ENCODE measurements at regions not wholly inside any gene's neighbourhood (a gene's known extent, or its start where the extent isn't known, plus 50 kb on each side); places are given as distances from the start of the nearest gene placed in this dataset.
"Not testable (repeated sequence)": the region's sequence is repeated elsewhere in the genome, so short reads cannot be mapped to it uniquely, and the experiment has no call there.

DNA sequence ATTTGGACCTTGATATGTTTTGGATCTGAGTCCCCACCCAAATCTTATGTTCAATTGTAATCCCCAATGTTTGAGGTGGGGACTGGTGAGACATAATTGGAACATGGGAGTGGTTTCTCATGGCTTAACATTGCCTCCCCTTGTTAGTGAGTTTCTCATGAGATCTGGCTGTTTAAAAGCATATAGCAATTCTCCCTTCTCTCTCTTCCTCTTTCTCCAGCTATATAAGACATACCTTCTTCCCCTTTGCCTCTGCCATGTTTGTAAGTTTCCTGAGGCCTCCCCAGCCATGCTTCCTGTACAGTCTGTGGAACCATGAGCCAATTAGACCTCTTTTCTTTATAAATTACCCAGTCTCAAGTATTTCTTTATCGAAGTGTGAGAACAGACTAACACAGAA, 692.4 kb downstream of the KCNT2 start:
- no peak for DNase-seq

DNA sequence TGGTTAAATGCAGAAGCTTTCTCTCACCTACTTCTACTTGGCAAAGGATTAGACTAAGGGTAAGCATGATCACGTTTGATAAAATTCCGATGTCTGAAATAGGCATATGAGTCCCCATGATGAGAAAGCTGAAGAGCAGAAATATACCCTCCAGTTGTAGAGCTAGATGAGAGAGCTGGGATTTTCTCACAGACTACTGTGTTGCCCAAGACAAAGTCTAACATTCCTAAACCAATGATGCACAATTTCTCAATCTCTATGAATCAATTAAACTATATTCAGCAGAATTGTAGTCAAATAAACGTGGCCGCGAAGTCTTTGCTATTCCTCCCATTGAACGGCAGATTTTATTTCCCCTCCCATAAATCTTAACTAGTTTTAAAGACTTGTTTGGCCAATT, 699.2 kb downstream of the KCNT2 start:
- no peak for DNase-seq

DNA sequence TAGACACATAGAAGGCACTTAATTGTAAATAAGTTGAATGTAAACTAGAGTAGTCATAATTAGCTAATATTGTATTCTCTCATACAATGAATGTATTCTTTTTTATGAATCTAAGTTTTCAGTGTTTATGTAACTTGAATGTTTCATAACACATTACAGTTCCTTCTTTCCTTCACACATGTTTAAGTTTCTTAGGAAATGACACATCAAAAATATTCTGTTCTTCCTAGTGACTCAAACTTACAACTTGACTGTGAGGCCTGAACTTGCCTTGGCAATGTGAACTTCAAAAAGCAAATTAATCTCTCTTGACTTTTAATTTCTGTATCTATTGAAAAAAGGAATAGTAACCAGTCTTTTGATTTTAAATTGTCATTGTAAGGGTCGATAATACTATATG, 700.1 kb downstream of the KCNT2 start:
- peak; percentile 9 for DNase-seq

DNA sequence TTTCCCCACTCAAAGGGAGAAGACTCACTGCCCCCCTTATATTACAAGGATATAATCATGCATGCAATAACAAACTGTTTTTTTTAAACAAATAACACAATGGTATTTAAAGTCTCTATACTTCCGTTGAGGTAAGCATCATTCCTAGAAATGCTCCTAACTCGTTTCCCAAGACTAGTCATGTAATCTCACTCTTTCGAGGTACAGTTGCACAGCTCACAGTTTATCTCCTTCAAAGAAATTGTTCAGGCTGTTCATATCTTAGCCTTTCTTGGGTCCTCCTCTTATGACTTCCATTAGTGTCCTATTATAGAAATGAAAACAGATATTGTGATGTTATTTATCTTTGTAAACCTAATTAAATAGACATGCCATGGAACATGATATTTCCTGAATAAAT, 705.0 kb downstream of the KCNT2 start:
- DNase-seq, result no peak

DNA sequence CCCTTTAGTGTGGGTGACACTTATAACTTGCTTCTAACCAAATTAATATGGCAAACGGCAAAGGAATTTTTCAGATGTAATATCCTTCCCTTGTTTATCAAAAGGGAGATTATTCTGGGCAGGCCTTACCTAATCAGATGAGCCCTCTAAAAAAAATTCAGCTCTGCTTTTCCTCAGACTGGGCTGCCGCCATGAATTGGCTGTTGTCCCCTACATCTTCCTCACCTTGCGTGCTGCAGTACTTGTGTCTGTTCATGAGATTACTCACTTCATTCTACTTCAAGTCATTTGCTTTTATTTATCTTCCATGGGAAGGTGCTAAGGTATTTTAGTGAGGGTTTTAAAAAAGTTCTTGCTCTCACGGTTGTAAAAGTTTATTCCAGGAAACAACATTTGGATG, 705.5 kb downstream of the KCNT2 start:
- DNase-seq, result no peak

DNA sequence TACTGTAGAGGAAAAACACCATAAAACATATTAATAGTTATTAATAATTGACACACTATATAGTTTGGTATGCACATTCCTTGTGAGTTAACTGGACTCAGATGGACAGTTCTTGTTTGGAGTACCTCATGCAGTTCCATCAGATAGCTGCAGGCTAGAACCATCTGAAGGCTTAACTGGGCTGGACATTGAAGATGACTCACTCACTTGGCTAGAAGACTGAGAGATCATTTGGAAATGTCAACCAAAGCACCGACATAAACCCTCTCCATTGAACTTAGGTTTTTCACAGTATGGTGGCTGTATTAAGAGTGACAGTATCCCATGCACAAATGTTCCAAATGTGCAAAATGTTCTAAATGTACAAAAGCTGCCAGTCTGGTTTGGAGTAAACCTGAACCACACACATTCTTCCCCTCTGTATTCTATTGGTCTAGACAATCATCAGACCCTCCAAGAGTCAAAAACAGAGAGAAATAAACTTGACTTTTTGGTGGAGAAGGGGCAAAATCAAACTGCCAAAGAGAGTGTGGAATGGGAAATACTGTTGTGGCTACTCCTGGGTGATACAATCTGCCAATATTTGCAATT, 708.4 kb downstream of the KCNT2 start:
- peak; percentile 73 for DNase-seq

DNA sequence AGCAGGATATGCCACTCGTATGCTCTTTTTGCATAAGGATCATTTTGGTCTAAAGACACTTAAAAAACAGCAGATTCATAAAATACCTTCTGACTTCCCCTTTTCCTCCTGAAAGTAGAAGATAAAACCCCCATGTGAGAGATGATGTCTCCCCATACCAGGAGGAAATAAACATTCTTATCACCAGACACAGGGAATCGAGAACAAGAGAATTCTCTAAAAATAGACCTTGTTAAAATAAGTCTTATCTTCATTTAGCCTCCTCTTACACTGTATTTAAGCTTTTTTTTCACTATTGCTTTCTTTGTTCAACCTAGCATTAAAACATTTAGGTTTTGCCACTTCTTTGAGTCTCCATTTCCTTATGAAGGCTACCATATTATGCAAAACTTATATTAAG, 709.3 kb downstream of the KCNT2 start:
- no peak for DNase-seq

DNA sequence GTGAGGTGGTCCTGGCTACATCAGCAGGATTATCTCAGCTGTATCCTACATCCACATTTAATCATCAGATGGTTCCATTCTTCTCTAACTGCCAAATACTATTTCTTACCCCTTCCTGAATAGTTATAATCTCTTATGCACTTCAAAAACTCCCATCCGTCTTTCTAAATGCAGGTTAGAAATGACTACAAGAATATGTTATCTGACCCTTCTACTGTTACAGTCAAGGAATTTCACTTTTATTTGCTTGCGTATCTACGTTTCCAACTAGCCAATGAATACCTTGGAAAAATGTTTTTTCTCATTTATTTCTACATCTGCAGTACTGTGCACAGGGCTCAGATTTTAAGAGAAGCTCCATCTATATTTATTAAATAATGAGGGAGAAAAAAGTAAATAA, 709.9 kb downstream of the KCNT2 start:
- no peak for DNase-seq

DNA sequence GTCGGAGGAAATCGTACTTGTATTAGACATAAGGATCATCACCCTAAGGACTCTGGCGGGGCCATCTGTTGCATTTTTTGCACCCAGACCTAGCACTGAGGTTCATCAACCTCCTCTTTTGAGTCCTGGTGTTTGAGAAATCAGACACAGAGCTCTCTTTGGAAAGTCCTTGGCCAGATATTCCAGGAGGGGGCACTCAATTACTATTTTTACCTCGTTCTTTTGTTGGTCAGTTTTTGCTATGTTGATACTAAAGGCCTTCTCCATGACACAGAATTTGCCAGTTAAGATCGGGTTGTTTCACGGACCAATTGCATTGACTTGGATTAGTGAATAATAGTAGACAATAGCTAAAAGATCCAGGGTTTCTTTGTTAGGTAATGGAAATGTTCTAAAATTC, 711.2 kb downstream of the KCNT2 start:
- DNase-seq, result no peak

DNA sequence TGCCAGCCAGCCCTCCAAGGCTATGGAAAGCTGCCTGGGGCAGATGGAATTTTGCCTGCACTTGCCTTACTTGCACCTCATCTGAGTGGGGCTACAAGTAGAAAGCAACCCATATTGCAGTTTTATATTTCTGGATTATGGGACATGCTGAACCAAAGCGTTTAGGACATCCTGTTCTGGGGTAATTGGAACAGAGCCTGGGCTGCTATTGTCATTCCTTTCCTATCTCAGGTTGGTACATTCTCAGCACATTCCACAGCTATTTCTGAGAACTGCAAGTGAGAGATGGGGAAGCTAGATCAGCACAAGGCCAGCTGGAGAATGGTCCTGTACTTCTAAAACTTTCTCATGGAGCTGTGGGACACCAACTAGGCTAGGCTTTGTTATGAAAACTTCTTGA, 713.8 kb downstream of the KCNT2 start:
- peak; percentile 3 for DNase-seq

DNA sequence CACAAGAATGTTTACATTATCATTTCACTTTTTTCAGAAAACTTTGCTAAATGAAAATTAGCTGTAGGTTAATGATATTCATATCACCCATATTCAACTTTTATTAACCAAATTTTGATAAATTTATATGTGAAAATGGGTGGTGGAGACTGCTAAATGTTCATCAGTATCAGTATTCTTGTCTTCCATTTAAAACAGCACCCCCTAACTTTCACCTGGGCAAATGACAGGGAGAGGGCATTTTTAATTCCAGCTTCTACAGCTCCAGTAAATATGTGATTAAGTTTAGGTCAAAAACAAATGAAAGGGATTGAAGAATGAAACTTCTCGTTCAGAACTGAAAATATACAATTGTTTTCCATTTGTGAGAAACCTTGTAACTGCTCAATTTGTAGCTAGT, 722.2 kb downstream of the KCNT2 start:
- no peak for DNase-seq

DNA sequence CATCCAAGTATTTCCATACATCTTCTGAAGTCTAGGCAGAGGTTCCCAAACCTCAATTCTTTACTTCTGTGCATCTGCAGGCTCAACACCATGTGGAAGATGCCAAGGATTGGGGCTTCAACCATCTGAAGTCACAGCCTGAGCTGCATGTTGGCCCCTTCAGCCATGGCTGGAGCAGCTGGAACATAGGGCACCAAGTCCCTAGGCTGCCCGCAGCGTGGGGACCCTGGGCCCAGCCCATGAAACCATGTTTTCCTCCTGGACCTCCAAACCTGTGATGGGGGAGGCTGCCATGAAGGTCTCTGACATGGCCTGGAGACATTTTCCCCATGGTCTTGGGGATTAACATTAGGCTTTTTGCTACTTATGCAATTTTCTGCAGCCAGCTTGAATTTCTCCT, 729.8 kb downstream of the KCNT2 start:
- DNase-seq, result no peak

DNA sequence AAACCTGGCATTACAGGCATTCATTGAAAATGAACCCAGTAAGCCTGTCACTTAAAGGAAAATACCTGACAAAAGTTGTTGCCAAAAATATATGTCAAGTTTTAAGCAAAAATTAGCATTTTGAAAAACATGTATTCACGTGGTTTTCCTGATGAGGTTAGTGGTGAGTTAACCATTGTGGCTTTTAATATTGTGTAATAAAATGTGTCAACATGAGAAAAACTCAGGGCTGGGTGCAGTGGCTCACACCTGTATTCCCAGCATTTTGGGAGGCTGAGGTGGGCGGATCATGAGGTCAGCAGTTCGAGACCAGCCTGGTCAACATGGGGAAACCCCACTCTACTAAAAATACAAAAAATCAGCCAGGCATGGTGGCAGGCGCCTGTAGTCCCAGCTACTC, 731.4 kb downstream of the KCNT2 start:
- no peak for DNase-seq

DNA sequence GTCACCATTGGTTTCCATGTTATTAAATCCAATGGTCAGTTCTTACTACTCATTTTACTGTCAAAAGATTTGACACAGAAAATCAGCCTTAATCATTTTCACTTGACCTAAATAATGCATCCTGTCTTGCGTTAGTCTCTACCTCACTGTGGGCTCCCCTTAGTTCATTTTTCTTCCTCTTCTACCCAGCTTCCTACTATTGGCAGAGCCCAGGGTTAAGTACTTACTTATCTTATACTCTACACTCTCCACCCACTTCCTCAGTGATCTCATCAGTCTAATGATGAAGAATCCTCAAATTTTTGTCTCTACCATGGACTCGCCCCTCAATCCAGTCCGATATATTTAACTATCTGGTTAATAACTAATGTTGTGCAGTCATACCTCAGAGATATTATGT, 735.9 kb downstream of the KCNT2 start:
- DNase-seq, result no peak

DNA sequence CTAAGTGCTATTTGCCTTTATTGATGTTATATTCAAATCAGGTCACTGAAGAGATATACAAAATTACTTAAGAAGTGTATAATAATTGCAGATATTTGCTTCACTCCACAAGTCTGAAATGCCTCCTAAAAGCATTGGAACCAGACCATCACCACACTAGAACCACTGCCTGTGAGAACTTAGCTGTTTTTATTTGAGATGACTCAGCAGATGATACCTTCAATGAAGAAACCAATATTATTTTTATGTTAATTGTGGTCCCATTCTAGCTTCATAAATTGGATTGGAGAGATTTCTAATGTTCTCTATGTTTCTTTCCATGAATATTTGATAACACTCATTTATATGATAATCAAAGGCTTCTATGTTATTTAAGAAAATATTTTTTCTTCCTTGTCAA, 740.6 kb downstream of the KCNT2 start:
- DNase-seq, result no peak

DNA sequence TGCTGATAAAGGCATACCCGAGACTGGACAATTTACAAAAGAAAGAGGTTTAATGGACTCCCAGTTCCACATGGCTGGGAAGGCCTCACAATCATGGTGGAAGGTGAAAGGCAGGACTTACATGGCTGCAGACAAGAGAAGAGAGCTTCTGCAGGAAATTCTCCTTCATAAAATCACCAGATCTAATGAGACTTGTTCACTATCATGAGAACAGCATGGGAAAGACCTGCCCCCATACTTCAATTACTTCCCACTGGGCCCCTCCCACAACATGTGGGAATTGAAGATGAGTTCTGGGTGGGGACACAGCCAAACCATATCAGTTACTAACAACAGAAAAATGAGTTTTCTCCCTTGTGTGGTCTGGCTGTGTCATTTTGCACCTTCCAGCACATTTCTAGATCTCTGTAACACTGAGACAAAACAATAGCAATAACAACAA, 741.4 kb downstream of the KCNT2 start:
- no peak for DNase-seq

DNA sequence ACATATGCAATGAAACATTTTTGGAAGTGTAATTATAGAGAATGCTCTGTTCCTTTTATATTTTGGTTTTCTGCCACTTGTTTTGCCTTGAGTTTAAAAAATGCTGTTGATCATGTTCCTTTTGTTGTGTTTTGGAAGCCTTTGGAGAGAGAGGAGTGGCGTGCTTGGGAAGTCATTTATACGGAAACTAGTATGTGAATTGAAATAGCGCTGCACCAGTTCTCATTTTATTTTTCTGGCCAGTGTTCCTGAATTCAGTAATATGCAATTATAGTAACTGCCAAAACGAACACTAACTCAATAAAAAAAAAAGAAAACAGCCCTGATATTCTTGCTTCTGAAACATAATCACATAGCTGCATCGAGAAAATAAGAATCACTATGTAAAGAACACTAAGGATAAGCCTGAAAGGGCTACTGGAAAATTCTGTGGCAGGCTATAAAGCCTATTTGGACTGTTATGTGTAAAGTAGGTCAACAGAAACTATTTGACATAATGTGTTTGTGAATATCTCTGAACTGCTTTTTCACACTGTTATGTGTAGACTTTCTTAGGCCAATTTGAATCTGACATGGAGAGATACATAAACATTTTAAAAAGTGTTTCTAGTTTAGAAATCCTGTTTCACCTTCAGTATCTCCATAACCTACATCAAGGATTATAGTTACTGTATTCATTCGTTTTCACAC, 742.0 kb downstream of the KCNT2 start:
- DNase-seq, result no peak

DNA sequence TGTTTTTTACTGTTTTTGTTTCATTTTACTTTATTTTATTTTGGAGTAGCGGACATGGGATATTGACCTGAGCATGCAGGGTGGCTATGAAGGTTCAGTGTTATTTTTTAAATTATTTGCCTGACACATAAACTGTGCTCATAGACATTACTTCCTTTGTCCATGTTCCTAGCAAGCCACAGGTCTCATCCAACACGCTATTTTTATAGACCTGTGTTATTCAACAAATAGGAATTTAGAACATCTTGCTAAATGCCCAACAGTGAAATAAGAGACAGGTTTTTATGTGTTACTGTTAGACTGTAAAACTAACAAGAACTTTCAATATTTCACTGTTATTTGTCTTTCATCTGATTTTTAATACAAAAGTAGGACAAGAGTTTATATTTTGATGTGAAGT, 756.4 kb downstream of the KCNT2 start:
- DNase-seq, result no peak

DNA sequence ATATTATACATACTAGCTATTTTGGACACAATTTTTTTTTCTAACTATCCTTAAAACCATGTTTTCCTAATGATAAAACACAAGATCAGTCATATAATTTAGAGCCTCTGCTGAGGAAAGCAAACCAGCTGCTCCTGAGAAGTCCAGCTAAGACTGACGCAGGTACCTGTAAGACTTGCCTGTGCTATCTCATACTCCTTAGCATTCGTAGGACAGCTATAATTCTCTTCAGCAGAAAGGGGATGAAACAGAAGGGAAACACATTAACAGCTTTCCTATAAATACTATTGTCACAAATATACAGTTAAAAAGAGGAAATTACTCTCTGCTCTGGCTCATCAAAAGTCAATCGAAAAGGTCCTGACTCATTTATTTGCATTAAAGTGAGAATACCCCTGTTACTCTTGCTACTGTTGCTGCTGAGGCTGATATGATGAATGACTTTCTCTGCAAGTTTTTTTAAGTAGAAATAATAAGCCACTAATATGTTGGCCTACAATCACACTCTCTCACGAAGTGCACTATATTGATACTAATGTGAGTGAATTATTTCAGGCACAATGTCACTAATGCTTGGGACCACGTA, 757.1 kb downstream of the KCNT2 start:
- no peak for DNase-seq

DNA sequence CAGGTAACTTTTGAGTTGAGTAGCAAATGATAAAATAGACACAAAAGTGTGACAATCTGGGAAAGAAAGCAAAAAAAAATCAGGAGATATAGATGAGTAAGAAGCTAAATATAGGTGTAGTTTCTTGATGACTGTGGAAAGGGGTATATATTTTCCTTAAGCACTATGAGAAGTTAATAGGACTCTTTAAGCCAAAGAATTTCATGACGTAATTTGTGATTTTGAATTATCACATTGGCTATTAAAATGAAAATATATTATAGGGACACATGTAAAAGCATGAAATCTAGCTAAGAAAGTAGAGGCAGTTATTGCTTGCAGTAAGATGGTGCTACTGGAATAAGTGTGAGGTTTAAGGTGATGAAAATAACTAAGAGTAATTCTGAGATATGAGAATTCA, 759.1 kb downstream of the KCNT2 start:
- no peak for DNase-seq

DNA sequence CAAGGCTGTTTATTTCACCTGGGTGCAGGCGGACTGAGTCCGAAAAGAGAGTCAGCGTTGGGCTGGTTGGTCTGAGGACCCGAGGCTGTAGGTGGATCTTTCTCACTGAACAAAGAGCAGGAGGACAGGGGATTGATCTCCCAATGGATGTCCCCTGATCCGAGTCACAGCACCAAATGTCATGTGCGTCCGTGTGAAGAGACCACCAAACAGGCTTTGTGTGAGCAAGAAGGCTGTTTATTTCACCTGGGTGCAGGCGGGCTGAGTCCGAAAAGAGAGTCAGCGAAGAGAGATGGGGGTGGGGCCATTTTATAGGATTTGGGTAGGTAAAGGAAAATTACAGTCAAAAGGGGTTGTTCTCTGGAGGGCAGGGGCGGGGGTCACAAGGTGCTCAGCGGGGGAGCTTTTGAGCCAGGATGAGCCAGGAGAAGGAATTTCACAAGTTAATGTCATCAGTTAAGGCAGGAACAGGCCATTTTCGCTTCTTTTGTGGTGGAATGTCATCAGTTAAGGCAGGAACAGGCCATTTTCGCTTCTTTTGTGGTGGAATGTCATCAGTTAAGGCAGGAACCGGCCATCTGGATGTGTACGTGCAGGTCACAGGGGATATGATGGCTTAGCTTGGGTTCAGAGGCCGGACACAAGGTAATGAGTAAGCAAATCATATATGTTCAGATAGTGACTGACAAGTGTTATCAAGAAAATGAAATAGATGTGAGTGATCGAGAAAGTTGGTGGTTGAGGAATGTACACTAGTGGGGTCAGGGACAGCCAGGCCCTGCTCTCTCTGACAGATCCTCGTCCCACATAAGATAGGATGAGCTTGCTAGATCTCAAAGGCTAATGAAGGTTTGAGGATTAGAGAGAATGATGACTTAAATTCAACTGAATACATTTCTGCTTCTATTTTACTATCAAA, 760.0 kb downstream of the KCNT2 start:
- not testable (repeated sequence) for DNase-seq

DNA sequence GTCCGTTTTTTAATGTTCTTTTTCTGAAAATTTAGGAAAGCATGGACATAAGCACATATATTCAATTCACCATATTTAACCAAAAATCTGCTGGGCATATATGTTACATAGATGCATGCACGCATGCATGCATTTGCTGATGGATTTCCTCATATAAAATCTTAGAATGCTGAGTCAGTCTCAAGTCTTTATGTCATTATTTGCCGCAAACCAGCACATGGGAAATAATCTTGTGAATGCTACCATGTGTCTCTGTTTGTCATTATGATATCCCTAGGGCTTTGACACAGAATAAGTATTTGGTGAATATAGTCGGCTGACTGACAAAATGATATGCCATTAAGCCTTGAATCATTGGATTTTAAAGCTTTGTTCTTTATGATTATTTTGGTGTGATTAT, 776.5 kb downstream of the KCNT2 start:
- no peak for DNase-seq

DNA sequence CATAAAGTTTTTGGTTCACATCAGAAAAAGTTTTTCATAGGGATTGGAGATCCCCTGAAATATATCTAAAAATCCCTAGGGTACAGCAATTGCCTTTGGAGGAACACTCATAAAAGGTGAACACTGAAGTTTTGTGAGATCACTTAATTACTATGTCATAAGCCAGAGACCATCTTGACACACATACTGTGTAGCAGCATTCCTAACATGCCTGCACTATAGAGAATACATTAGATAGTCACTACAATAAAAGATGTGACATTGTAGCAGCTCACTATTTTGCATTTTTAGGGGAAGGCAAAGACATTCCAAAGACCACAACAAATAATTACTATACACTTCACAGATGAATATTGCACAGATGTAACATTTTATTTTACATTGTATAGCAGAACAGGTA, 779.9 kb downstream of the KCNT2 start:
- peak; percentile 8 for DNase-seq

All from fibroblast of skin of back (primary cell).